H1 (cell line): ENCODE measurements at regions not wholly inside any gene's neighbourhood (a gene's known extent, or its start where the extent isn't known, plus 50 kb on each side); places are given as distances from the start of the nearest gene placed in this dataset.

ENCODE experiments used
- CTCF ChIA-PET: fragments of 300-600 bp; sonication (Branson Sonifier 250); formaldehyde crosslinking; loops from one replicate; lab custom pipeline; 2021; ENCODE audit not compliant: partially characterized antibody; lab: Charles Lee
- POLR2A ChIA-PET: fragments of 300-600 bp; sonication (Branson Sonifier 250); formaldehyde crosslinking; loops from one replicate; lab custom pipeline; 2021; ENCODE audit warnings: inconsistent platforms; ENCODE audit not compliant: partially characterized antibody; lab: Charles Lee
- DNase-seq, 2 experiments: peaks; one replicate each; pipeline versions ENCODE4 v3.0.0 to v3.0.0-alpha.2; 2010 to 2022; ENCODE audit warnings: low spot score in 2 of 2, low read depth in 1 of 2, mixed read lengths in 1 of 2
- FAIRE-seq: peaks from 2 replicates; lab custom pipeline; 2011; peaks lifted over from hg19 to GRCh38; lab: Jason Lieb, UNC
- H2AFZ ChIP-seq: 2 replicates; pipeline ENCODE4 v1.8.1; 2012; ENCODE audit warnings: low read length, inconsistent platforms
- H2AK5ac ChIP-seq: 2 replicates; pipeline ENCODE4 v1.6.1; 2013; ENCODE audit warnings: low read depth, low read length
- H2BK120ac ChIP-seq: replicated peaks from 2 replicates; pipeline ENCODE3; 2013; ENCODE audit warnings: low read depth, low read length, inconsistent platforms
- H2BK12ac ChIP-seq: 2 replicates; pipeline ENCODE4 v1.6.1; 2013; ENCODE audit warnings: low read depth, low read length
- H2BK15ac ChIP-seq: 2 replicates; pipeline ENCODE4 v1.6.1; 2013; ENCODE audit warnings: low read length
- H2BK20ac ChIP-seq: 2 replicates; pipeline ENCODE4 v1.6.1; 2013; ENCODE audit warnings: low read length
- H2BK5ac ChIP-seq: 2 replicates; pipeline ENCODE4 v1.6.1; 2013; ENCODE audit warnings: low read depth, low read length
- H3K14ac ChIP-seq: 2 replicates; pipeline ENCODE4 v1.6.1; 2013; ENCODE audit warnings: inconsistent platforms; ENCODE audit not compliant: insufficient read length
- H3K18ac ChIP-seq: 2 replicates; pipeline ENCODE4 v1.6.1; 2013; ENCODE audit warnings: low read length; ENCODE audit errors: extremely low read depth
- H3K23ac ChIP-seq: 2 replicates; pipeline ENCODE4 v1.6.1; 2013; ENCODE audit warnings: inconsistent platforms; ENCODE audit not compliant: insufficient read length
- H3K23me2 ChIP-seq: 2 replicates; pipeline ENCODE4 v1.6.1; 2013; ENCODE audit warnings: low read depth, low read length
- H3K27ac ChIP-seq: 2 replicates; pipeline ENCODE4 v1.6.1; 2011; ENCODE audit warnings: low read depth, low read length, inconsistent platforms
- H3K27me3 ChIP-seq, 4 experiments: replicated peaks in 1 of 4; 1 replicate in 1 of 4; 2 replicates in 3 of 4; pipeline versions ENCODE4 v1.6.1 to v1.8.1; 2011 to 2013; ENCODE audit warnings: low read length in 3 of 4, mild to moderate bottlenecking in 3 of 4, inconsistent platforms in 2 of 4, mixed read lengths in 2 of 4, moderate library complexity in 1 of 4; ENCODE audit not compliant: control insufficient read depth in 3 of 4, insufficient read depth in 3 of 4; ENCODE audit errors: extremely low read depth in 1 of 4
- H3K36me3 ChIP-seq, 4 experiments: 2 replicates each; pipeline versions ENCODE4 v1.6.1 to v1.8.1; 2011 to 2013; ENCODE audit warnings: mild to moderate bottlenecking in 4 of 4, low read length in 3 of 4, moderate library complexity in 2 of 4, control low read depth in 1 of 4, inconsistent platforms in 1 of 4; ENCODE audit not compliant: insufficient read depth in 4 of 4, control insufficient read depth in 2 of 4
- H3K4ac ChIP-seq: replicated peaks from 2 replicates; pipeline ENCODE3; 2013; ENCODE audit warnings: low read length, low read depth, mixed read lengths, inconsistent platforms; ENCODE audit not compliant: insufficient read length
- H3K4me1 ChIP-seq, 4 experiments: replicated peaks in 1 of 4; 1 replicate in 1 of 4; 2 replicates in 3 of 4; pipeline versions ENCODE4 v1.6.1 to v1.8.1; 2011 to 2013; ENCODE audit warnings: low read length in 3 of 4, inconsistent platforms in 2 of 4, mixed read lengths in 1 of 4; ENCODE audit not compliant: insufficient read depth in 4 of 4, control insufficient read depth in 3 of 4
- H3K4me2 ChIP-seq, 2 experiments: 2 replicates each; pipeline versions ENCODE4 v1.6.1 to v1.8.1; 2011 to 2013; ENCODE audit warnings: low read depth in 2 of 2, low read length in 2 of 2, control low read depth in 1 of 2, inconsistent platforms in 1 of 2, mild to moderate bottlenecking in 1 of 2; ENCODE audit not compliant: insufficient read depth in 1 of 2
- H3K4me3 ChIP-seq, 4 experiments: fragments of 200-600, 300-600 bp in 1 of 4; sonication (generic), shearing (Covaris generic), sonication (Bioruptor Twin) in 1 of 4; 2 replicates each; pipeline versions ENCODE4 v1.5.1 to v1.8.1; 2011 to 2016; ENCODE audit warnings: low read length in 4 of 4, low read depth in 3 of 4, control low read depth in 2 of 4, inconsistent platforms in 2 of 4, mild to moderate bottlenecking in 2 of 4, mixed read lengths in 1 of 4, moderate library complexity in 1 of 4; ENCODE audit not compliant: insufficient read depth in 2 of 4; ENCODE audit errors: extremely low read depth in 1 of 4
- H3K56ac ChIP-seq: replicated peaks from 2 replicates; pipeline ENCODE3; 2013; ENCODE audit warnings: low read depth, mild to moderate bottlenecking, mixed read lengths, low read length, inconsistent platforms; ENCODE audit not compliant: insufficient read length
- H3K79me1 ChIP-seq: 2 replicates; pipeline ENCODE4 v1.6.1; 2013; ENCODE audit warnings: low read depth, low read length, control low read depth
- H3K79me2 ChIP-seq, 2 experiments: 2 replicates each; pipeline versions ENCODE4 v1.6.1 to v1.8.1; 2012 to 2013; ENCODE audit warnings: low read length in 2 of 2, mild to moderate bottlenecking in 2 of 2, inconsistent platforms in 1 of 2; ENCODE audit not compliant: insufficient read depth in 2 of 2, control insufficient read depth in 1 of 2
- H3K9ac ChIP-seq, 4 experiments: replicated peaks in 1 of 4; 1 replicate in 1 of 4; 2 replicates in 3 of 4; pipeline versions ENCODE4 v1.6.1 to v1.8.1; 2011 to 2013; ENCODE audit warnings: low read depth in 3 of 4, low read length in 3 of 4, control low read depth in 2 of 4, mild to moderate bottlenecking in 2 of 4, moderate library complexity in 2 of 4, inconsistent platforms in 1 of 4; ENCODE audit errors: extremely low read depth in 1 of 4
- H3K9me3 ChIP-seq, 2 experiments: 2 replicates each; pipeline versions ENCODE4 v1.6.1 to v1.8.1; 2012 to 2013; ENCODE audit warnings: mild to moderate bottlenecking in 2 of 2, moderate library complexity in 2 of 2, control low read depth in 1 of 2, inconsistent platforms in 1 of 2, low read depth in 1 of 2, low read length in 1 of 2, mixed read lengths in 1 of 2; ENCODE audit not compliant: insufficient read depth in 2 of 2
- H4K20me1 ChIP-seq, 2 experiments: replicated peaks in 1 of 2; 2 replicates each; pipeline versions ENCODE3 to v1.8.1; 2011 to 2013; ENCODE audit warnings: inconsistent platforms in 2 of 2, low read length in 2 of 2, mild to moderate bottlenecking in 1 of 2; ENCODE audit not compliant: insufficient read depth in 2 of 2, control insufficient read depth in 1 of 2
- H4K5ac ChIP-seq: 2 replicates; pipeline ENCODE4 v1.6.1; 2013; ENCODE audit warnings: low read length, low read depth, mixed read lengths, inconsistent platforms; ENCODE audit not compliant: insufficient read length
- H4K8ac ChIP-seq: 2 replicates; pipeline ENCODE4 v1.8.0; 2013; ENCODE audit warnings: mild to moderate bottlenecking, moderate library complexity, low read length, inconsistent platforms; ENCODE audit not compliant: insufficient read depth; ENCODE audit errors: extremely low read depth
- H4K91ac ChIP-seq: replicated peaks from 2 replicates; pipeline ENCODE3; 2013; ENCODE audit warnings: low read length, mixed read lengths, inconsistent platforms; ENCODE audit not compliant: insufficient read length
- BRCA1 ChIP-seq: IDR thresholded peaks from 2 replicates; pipeline ENCODE4 v1.6.1; 2012; ENCODE audit warnings: low read depth, low read length, improper control_type of control experiment
- EP300 ChIP-seq, 2 experiments: IDR thresholded peaks; 1 replicate in 1 of 2; 2 replicates in 1 of 2; pipeline ENCODE4 v1.6.1; 2011 to 2012; ENCODE audit warnings: low read depth in 2 of 2, low read length in 2 of 2, mild to moderate bottlenecking in 2 of 2, borderline replicate concordance in 1 of 2, inconsistent platforms in 1 of 2, moderate library complexity in 1 of 2
- POLR2AphosphoS5 ChIP-seq: IDR thresholded peaks from 2 replicates; pipeline ENCODE4 v1.6.1; 2011; ENCODE audit warnings: low read depth, low read length
- RAD21 ChIP-seq, 2 experiments: IDR thresholded peaks in 1 of 2; conservative IDR thresholded peaks in 1 of 2; 2 replicates each; pipeline ENCODE4 v1.6.1; 2011; ENCODE audit warnings: low read depth in 2 of 2, low read length in 2 of 2, improper control_type of control experiment in 1 of 2, inconsistent platforms in 1 of 2, mild to moderate bottlenecking in 1 of 2, moderate library complexity in 1 of 2
- TAF1 ChIP-seq: IDR thresholded peaks from 2 replicates; pipeline ENCODE4 v1.6.1; 2011; ENCODE audit warnings: mild to moderate bottlenecking, low read depth, low read length
- TEAD4 ChIP-seq: IDR thresholded peaks from 2 replicates; pipeline ENCODE4 v1.6.1; 2012; ENCODE audit warnings: low read depth, low read length, inconsistent platforms, mixed read lengths
- WGBS, 2 experiments: shearing (Covaris generic) in 1 of 2; methylation state at CpG; one replicate each; pipeline versions ENCODE4 v1.1.6 to v1.1.7; 2013 to 2015; ENCODE audit warnings: low lambda C conversion rate in 2 of 2, mixed read lengths in 2 of 2, inconsistent platforms in 1 of 2, low coverage in 1 of 2, missing lambda C conversion rate in 1 of 2; ENCODE audit not compliant: insufficient replicate concordance in 2 of 2, insufficient coverage in 1 of 2, insufficient read length in 1 of 2; ENCODE audit errors: extremely low coverage in 1 of 2, missing lambda C conversion rate in 1 of 2; 5-methylcytosine and 5-hydroxymethylcytosine counted together

DNA sequence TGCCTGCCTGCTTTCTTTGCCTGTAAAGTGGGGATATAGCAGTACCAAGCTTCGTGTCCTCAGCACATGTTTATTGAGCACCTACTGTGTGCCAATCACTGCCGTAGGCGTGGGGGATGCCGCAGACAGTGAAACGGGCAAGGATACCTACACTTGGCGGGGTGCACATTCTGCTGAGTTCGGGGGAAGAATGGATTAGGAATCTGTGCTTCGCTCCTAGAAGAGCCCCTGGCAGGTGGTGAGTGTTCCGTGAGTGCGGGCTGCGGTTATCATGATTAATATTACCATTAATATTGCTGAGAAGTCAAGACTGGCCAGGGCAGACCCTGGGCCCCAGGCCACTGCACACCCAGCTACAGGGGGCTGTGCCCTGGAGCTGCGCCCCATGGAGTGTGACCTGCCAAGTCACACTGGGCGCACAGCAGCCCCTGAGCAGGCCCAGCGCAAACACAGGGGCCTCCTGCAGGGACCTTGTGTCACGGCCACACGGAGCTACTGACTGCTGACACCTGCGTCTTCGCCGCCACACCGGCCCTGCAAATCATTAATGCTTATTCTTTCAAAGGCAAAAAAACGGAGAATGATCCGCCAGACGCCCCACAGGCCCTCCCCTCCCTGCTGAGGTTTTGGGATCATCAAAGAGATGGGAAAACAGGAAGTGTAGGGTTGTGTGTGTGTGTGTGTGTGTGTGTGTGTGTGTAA, 213.4 kb upstream of the GSE1 start:
- Histone ChIP-seq H3K9me3 (peaks cover 0 to 3% of the 10 kb centered on the region in 2 experiments; a peak in 2 of 4 replicates), H3K4me1 (peaks cover 3 to 43% (median 26%) of the 10 kb centered on the region in 4 experiments), H3K9ac (no peak overlapping the region), H2AK5ac (no peak overlapping the region), H4K8ac (no peak overlapping the region), H3K4me2 (no peak overlapping the region), H2BK20ac (no peak overlapping the region), H3K18ac (no peak overlapping the region), H3K27ac (no peak overlapping the region), H3K79me2 (no peaks in the 10 kb centered on the region), H2AFZ (no peak overlapping the region), H3K4me3 (no peak overlapping the region), H2BK15ac (0 out of 2 replicates have a peak overlapping the region, but pooled peaks have one; percentile 66), H3K36me3 (no peaks in the 10 kb centered on the region), H3K4ac (no peak overlapping the region), H2BK120ac (no peak overlapping the region), H2BK12ac (no peak overlapping the region), H4K20me1 (peaks cover 0 to 17% of the 10 kb centered on the region in 2 experiments), H3K23me2 (peaks cover 8% of the 10 kb centered on the region; the same call in 1 of the 2 replicates), H3K56ac (no peak overlapping the region), H3K27me3 (no peaks in the 10 kb centered on the region), H3K23ac (no peak overlapping the region)
- ChIA-PET POLR2A (interaction anchor here (0.7 to 1.1 kb wide), 2 partner anchors 16 to 1360 kb away, joined by 3 to 4 read pairs; no protein-coding TSS in a partner anchor), CTCF (interaction anchor here (0.5 to 10.8 kb wide), 8 partner anchors 13 to 586 kb away, joined by 3 to 182 read pairs (median 3); no protein-coding TSS in a partner anchor)
- peak in 1 of 2 experiments; percentile 46 for DNase-seq
- TF ChIP-seq EP300 (IDR thresholded peaks at IDR 0.05; ENCODE audit: borderline replicate concordance in 1 of 2, low read depth in 2 of 2, low read length in 2 of 2) (no peak), BRCA1 (no peak), RAD21 (IDR thresholded peaks at IDR 0.05 in 1 of 2, conservative IDR thresholded peaks at IDR 0.05 in 1 of 2; ENCODE audit: low read depth in 2 of 2, low read length in 2 of 2) (no peak), POLR2AphosphoS5 (no peak), TAF1 (no peak), TEAD4 (no peak)
- TF ChIP-seq, all 59 proteins: peak for 0
- Histone ChIP-seq H3K79me1 (peaks cover 6% of the 10 kb centered on the region), H2BK5ac (peak overlapping the region; percentile 24), H4K5ac (no peak overlapping the region), H3K14ac (peak overlapping the region; percentile 10), H4K91ac (no peak overlapping the region)
- 76% methylated on average over 23 of the region's 23 CpGs; no CpG with 5 or more reads in 1 of the 2 experiments for WGBS, 2 experiments
- FAIRE-seq: no peak
